SK-N-SH treated with all-trans-retinoic acid at 6 μM for 48 hours (cell line): ENCODE measurements at regions not wholly inside any gene's neighbourhood (a gene's known extent, or its start where the extent isn't known, plus 50 kb on each side); places are given as distances from the start of the nearest gene placed in this dataset.

ENCODE experiments used
- CSRNP3 ChIP-seq: fragments of 250-450 bp; sonication (Bioruptor Pico); IDR thresholded peaks from 2 replicates; pipeline ENCODE4 v1.5.1; 2021; ENCODE audit warnings: mild to moderate bottlenecking, moderate library complexity
- TOX ChIP-seq: fragments of 250-450 bp; sonication (Bioruptor Pico); IDR thresholded peaks from 2 replicates; pipeline ENCODE4 v1.8.0; 2021; ENCODE audit warnings: mild to moderate bottlenecking, moderate library complexity, borderline replicate concordance
- ZFP30 ChIP-seq: fragments of 450-650 bp; formaldehyde crosslinking; IDR thresholded peaks from 2 replicates; pipeline ENCODE4 v1.5.0; 2022; ENCODE audit warnings: mild to moderate bottlenecking, moderate library complexity

DNA sequence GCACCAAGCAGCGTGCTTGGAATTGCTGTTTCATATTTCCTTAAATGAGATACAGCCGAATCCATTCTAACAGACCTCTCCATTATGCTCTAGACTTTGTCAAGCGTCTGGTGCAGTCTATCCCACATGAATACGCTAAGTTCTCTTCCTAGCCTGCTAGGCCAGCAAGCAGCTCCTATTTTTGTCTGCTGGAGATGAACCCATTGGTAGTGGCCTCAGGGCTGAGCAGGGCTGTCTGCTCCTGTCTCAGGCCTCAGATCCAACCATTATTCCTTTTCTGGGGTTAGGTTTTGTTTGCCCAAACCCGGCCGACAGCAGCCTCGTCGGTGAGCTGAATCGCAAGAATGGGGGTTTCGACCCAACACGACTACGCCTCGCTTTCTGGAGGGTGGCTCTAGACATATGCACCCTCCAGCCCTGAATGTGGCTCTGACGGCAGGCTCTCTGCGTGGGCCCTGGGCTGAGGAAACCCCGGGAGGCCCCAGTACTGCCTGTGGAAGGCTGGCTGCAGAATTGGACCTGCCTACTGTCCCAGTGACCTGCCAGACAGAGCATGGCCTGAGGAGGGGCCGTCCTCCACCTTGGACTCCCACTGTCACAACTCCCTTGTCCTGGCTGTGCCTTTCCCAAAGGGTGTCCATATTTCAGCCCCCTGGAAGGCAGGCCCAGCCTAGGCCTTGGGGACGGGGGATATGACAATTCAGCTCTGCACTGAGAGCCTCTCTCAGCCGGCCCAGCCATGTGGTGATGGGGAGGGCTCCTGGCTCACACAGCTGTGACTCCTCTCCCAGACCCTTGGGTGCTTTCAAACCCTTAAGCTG is 267.9 kb upstream of the TCERG1L start:
- no peak for TF ChIP-seq TOX
- no peak for TF ChIP-seq ZFP30 (CRISPR knock-in tag)
- TF ChIP-seq CSRNP3 (CRISPR knock-in tag): no peak
